Liver (tissue), 3 donors: ENCODE measurements at regions not wholly inside any gene's neighbourhood (a gene's known extent, or its start where the extent isn't known, plus 50 kb on each side); places are given as distances from the start of the nearest gene placed in this dataset.

Experiments used
- GABPA ChIP-seq, 2 donors: IDR thresholded peaks in 1 of 2; conservative IDR thresholded peaks in 1 of 2; 2 replicates each; pipeline ENCODE4 v1.6.1; 2016; ENCODE audit warnings: antibody characterized with exemption in 2 of 2, mild to moderate bottlenecking in 1 of 2, moderate library complexity in 1 of 2
- NR2F2 ChIP-seq: IDR thresholded peaks from 2 replicates; pipeline ENCODE4 v1.6.1; 2016; ENCODE audit warnings: antibody characterized with exemption
- RAD21 ChIP-seq, 2 donors: IDR thresholded peaks; 2 replicates each; pipeline ENCODE4 v1.6.1; 2016; ENCODE audit warnings: antibody characterized with exemption in 2 of 2, mild to moderate bottlenecking in 2 of 2
- SP1 ChIP-seq: IDR thresholded peaks from 2 replicates; pipeline ENCODE4 v1.6.1; 2018; ENCODE audit warnings: antibody characterized with exemption, mild to moderate bottlenecking
- TF ChIP-seq, protein P1 (sequence below): fragments of 150-350 bp; IDR thresholded peaks from 2 replicates; pipeline ENCODE4 v1.5.1; 2017; ENCODE audit warnings: improper control_type of control experiment, low read depth, low read length; ENCODE audit not compliant: missing input control
- TF ChIP-seq, protein P2 (sequence below): IDR thresholded peaks from 2 replicates; pipeline ENCODE4 v1.6.1; 2016; ENCODE audit warnings: antibody characterized with exemption
- TF ChIP-seq, protein P3 (sequence below): IDR thresholded peaks from 2 replicates; pipeline ENCODE4 v1.6.1; 2016; ENCODE audit warnings: antibody characterized with exemption
- TF ChIP-seq, protein P4 (sequence below): IDR thresholded peaks from 2 replicates; pipeline ENCODE4 v1.6.1; 2016; ENCODE audit warnings: antibody characterized with exemption
- donor health status: healthy.
- donor health status: healthy.

DNA sequence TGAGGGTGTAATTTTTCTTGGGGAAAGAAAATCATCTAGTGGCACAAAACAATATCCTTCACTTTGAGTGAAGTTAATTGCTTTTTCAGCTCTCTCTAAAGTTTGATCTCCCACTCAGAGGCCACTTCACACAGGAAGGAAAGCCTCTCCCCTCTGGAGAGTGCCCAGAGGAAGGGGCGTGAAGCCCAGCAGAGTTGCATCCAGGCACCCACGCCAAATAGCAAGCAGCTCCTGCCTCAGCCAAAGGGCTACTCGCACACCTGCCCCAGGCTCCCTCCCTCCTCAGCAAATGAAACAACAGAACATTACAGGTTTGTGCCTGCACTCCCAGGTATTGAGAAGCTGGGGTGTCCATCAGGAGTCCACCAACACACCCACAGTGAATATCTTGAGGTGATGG lies 183.0 kb upstream of the RPL38 start:
- TF ChIP-seq, protein P1, sequence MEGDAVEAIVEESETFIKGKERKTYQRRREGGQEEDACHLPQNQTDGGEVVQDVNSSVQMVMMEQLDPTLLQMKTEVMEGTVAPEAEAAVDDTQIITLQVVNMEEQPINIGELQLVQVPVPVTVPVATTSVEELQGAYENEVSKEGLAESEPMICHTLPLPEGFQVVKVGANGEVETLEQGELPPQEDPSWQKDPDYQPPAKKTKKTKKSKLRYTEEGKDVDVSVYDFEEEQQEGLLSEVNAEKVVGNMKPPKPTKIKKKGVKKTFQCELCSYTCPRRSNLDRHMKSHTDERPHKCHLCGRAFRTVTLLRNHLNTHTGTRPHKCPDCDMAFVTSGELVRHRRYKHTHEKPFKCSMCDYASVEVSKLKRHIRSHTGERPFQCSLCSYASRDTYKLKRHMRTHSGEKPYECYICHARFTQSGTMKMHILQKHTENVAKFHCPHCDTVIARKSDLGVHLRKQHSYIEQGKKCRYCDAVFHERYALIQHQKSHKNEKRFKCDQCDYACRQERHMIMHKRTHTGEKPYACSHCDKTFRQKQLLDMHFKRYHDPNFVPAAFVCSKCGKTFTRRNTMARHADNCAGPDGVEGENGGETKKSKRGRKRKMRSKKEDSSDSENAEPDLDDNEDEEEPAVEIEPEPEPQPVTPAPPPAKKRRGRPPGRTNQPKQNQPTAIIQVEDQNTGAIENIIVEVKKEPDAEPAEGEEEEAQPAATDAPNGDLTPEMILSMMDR, result no peak
- TF ChIP-seq NR2F2 (no peak), RAD21 (IDR thresholded peaks at IDR 0.05) (no peak), SP1 (no peak), GABPA (IDR thresholded peaks at IDR 0.05 in 1 of 2, conservative IDR thresholded peaks at IDR 0.05 in 1 of 2) (no peak)
- TF ChIP-seq, protein P2, sequence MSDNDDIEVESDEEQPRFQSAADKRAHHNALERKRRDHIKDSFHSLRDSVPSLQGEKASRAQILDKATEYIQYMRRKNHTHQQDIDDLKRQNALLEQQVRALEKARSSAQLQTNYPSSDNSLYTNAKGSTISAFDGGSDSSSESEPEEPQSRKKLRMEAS, result no peak
- TF ChIP-seq, protein P3, sequence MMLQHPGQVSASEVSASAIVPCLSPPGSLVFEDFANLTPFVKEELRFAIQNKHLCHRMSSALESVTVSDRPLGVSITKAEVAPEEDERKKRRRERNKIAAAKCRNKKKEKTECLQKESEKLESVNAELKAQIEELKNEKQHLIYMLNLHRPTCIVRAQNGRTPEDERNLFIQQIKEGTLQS, result no peak
- TF ChIP-seq, protein P4, sequence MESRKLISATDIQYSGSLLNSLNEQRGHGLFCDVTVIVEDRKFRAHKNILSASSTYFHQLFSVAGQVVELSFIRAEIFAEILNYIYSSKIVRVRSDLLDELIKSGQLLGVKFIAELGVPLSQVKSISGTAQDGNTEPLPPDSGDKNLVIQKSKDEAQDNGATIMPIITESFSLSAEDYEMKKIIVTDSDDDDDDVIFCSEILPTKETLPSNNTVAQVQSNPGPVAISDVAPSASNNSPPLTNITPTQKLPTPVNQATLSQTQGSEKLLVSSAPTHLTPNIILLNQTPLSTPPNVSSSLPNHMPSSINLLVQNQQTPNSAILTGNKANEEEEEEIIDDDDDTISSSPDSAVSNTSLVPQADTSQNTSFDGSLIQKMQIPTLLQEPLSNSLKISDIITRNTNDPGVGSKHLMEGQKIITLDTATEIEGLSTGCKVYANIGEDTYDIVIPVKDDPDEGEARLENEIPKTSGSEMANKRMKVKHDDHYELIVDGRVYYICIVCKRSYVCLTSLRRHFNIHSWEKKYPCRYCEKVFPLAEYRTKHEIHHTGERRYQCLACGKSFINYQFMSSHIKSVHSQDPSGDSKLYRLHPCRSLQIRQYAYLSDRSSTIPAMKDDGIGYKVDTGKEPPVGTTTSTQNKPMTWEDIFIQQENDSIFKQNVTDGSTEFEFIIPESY, result no peak
